Trophoblast cell (in vitro differentiated cells and primary cell): ENCODE measurements at regions not wholly inside any gene's neighbourhood (a gene's known extent, or its start where the extent isn't known, plus 50 kb on each side); places are given as distances from the start of the nearest gene placed in this dataset.

Experiments used
- DNase-seq, 2 donors: peaks; one replicate each; pipeline ENCODE4 v3.0.0-alpha.2; 2016
- H2AFZ ChIP-seq: 2 replicates; pipeline ENCODE4 v1.6.1; 2013; ENCODE audit warnings: low read length, moderate library complexity, mild to moderate bottlenecking; ENCODE audit not compliant: insufficient read depth, poor library complexity
- H2AK5ac ChIP-seq: 2 replicates; pipeline ENCODE4 v1.6.1; 2013; ENCODE audit warnings: mild to moderate bottlenecking, low read length
- H2BK120ac ChIP-seq: 2 replicates; pipeline ENCODE4 v1.6.1; 2013; ENCODE audit warnings: low read length, mild to moderate bottlenecking, moderate library complexity; ENCODE audit not compliant: insufficient read depth, poor library complexity
- H2BK12ac ChIP-seq: 2 replicates; pipeline ENCODE4 v1.6.1; 2013; ENCODE audit warnings: mild to moderate bottlenecking, low read length, moderate library complexity
- H2BK5ac ChIP-seq: 2 replicates; pipeline ENCODE4 v1.6.1; 2013; ENCODE audit warnings: low read length, low read depth, moderate library complexity, mild to moderate bottlenecking; ENCODE audit not compliant: poor library complexity
- H3K14ac ChIP-seq: 2 replicates; pipeline ENCODE4 v1.6.1; 2013; ENCODE audit warnings: mild to moderate bottlenecking, low read length
- H3K18ac ChIP-seq: 2 replicates; pipeline ENCODE4 v1.6.1; 2013; ENCODE audit warnings: mild to moderate bottlenecking, low read length
- H3K23ac ChIP-seq: 2 replicates; pipeline ENCODE4 v1.6.1; 2013; ENCODE audit warnings: low read length
- H3K27ac ChIP-seq: 2 replicates; pipeline ENCODE4 v1.5.1; 2013; ENCODE audit warnings: low read depth, mild to moderate bottlenecking, inconsistent platforms, low read length, moderate library complexity
- H3K27me3 ChIP-seq: 2 replicates; pipeline ENCODE4 v1.6.1; 2013; ENCODE audit warnings: inconsistent platforms, mild to moderate bottlenecking, low read length, moderate library complexity; ENCODE audit not compliant: insufficient read depth
- H3K36me3 ChIP-seq, 2 experiments: 1 replicate in 1 of 2; 2 replicates in 1 of 2; pipeline ENCODE4 v1.6.1; 2013; ENCODE audit warnings: low read length in 2 of 2, mild to moderate bottlenecking in 2 of 2, moderate library complexity in 1 of 2; ENCODE audit not compliant: insufficient read depth in 2 of 2, control insufficient read depth in 1 of 2
- H3K4ac ChIP-seq: 2 replicates; pipeline ENCODE4 v1.6.1; 2013; ENCODE audit warnings: low read depth, mild to moderate bottlenecking, low read length, moderate library complexity
- H3K4me1 ChIP-seq, 2 experiments: 1 replicate in 1 of 2; 2 replicates in 1 of 2; pipeline ENCODE4 v1.6.1; 2013; ENCODE audit warnings: low read length in 2 of 2, mild to moderate bottlenecking in 2 of 2, moderate library complexity in 1 of 2; ENCODE audit not compliant: insufficient read depth in 2 of 2, control insufficient read depth in 1 of 2
- H3K4me2 ChIP-seq: 2 replicates; pipeline ENCODE4 v1.6.1; 2013; ENCODE audit warnings: inconsistent platforms, mild to moderate bottlenecking, low read length, moderate library complexity
- H3K4me3 ChIP-seq: 2 replicates; pipeline ENCODE4 v1.5.1; 2013; ENCODE audit warnings: mild to moderate bottlenecking, low read depth, low read length, inconsistent platforms
- H3K79me1 ChIP-seq: one replicate; pipeline ENCODE4 v1.6.1; 2013; ENCODE audit warnings: low read length
- H3K79me2 ChIP-seq: 2 replicates; pipeline ENCODE4 v1.6.1; 2013; ENCODE audit warnings: low read length, mild to moderate bottlenecking; ENCODE audit not compliant: control insufficient read depth, insufficient read depth, poor library complexity
- H3K9ac ChIP-seq: 2 replicates; pipeline ENCODE4 v1.6.1; 2013; ENCODE audit warnings: mild to moderate bottlenecking, low read length
- H3K9me3 ChIP-seq: 2 replicates; pipeline ENCODE4 v1.6.1; 2013; ENCODE audit warnings: low read depth, mild to moderate bottlenecking, control low read depth, inconsistent platforms, low read length; ENCODE audit not compliant: insufficient read depth
- H4K12ac ChIP-seq: 2 replicates; pipeline ENCODE4 v1.6.1; 2013; ENCODE audit warnings: low read depth, mild to moderate bottlenecking, low read length, moderate library complexity
- H4K8ac ChIP-seq: 2 replicates; pipeline ENCODE4 v1.6.1; 2013; ENCODE audit warnings: low read depth, mild to moderate bottlenecking, low read length, moderate library complexity
- H4K91ac ChIP-seq: one replicate; pipeline ENCODE4 v1.6.1; 2013; ENCODE audit warnings: low read depth, mild to moderate bottlenecking, low read length, moderate library complexity
- WGBS: extraction: QIAGEN DNeasy Blood & Tissue Kit; methylation state at CpG from one replicate; pipeline ENCODE4 v1.1.7; 2013; ENCODE audit warnings: missing lambda C conversion rate; ENCODE audit not compliant: insufficient read length, insufficient coverage; ENCODE audit errors: extremely low coverage; 5-methylcytosine and 5-hydroxymethylcytosine counted together

DNA sequence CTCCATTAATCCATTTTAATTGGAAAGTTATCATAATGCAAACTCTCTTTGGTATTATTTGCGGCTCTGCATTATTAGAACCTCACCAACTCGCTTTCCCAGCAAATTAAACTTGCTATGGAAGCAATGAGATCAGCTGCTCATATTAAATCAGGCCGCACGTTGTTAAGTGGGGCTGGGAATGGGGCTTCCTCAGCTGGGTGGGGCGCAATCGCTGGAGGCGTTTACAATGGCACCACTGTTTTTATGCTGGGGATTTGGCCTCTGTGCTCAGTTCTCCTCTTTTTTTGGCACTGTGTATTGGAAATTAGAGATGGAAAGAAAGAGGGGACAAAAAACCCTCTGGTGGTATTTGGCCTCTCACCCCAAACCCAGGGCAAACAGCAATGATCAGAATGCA, 72.2 kb downstream of the RPLP1 start:
- no peak overlapping the region for H4K91ac ChIP-seq
- no peak overlapping the region for H3K27ac ChIP-seq
- no peaks in the 10 kb centered on the region for H3K27me3 ChIP-seq
- H3K36me3 ChIP-seq = no peaks in the 10 kb centered on the region
- no peak for DNase-seq
- H2BK12ac ChIP-seq = no peak overlapping the region
- no peak overlapping the region for H2AK5ac ChIP-seq
- no CpG with 5 or more reads among the region's 7 CpGs for WGBS
- no peak overlapping the region for H3K4ac ChIP-seq
- H3K9me3 ChIP-seq = peaks cover 4% of the 10 kb centered on the region
- no peak overlapping the region for H3K18ac ChIP-seq
- no peak overlapping the region for H3K4me3 ChIP-seq
- no peaks in the 10 kb centered on the region for H3K4me1 ChIP-seq
- no peak overlapping the region for H3K9ac ChIP-seq
- no peak overlapping the region for H2BK5ac ChIP-seq
- no peaks in the 10 kb centered on the region for H3K79me1 ChIP-seq
- no peak overlapping the region for H2BK120ac ChIP-seq
- no peak overlapping the region for H2AFZ ChIP-seq
- no peaks in the 10 kb centered on the region for H3K79me2 ChIP-seq
- H3K23ac ChIP-seq = no peak overlapping the region
- no peak overlapping the region for H4K8ac ChIP-seq
- H3K4me2 ChIP-seq = no peak overlapping the region
- no peak overlapping the region for H4K12ac ChIP-seq
- H3K14ac ChIP-seq = no peak overlapping the region

DNA sequence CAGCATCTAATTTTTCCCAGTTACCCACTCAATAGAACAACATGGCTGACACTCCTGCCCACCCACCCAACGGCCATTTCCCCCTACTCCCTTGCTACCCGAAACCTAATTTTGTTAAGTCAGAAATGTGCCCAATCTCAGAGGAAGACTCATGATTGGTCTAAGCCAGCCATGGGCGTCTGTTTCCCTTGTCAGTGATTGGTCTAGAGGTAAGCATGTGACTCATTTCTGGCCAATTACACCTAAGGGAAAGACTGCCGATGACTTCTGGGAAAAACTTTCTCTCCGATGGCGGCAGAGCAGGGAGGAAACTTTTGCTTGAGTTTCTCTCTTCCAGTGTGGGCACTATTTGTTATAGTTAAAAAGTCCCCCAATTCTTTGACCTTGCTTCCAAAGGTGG, 72.9 kb downstream of the RPLP1 start:
- peaks cover 6% of the 10 kb centered on the region for H3K9me3 ChIP-seq
- DNase-seq = no peak
- H3K4me2 ChIP-seq = no peak overlapping the region
- H3K4ac ChIP-seq = no peak overlapping the region
- no peaks in the 10 kb centered on the region for H3K79me2 ChIP-seq
- no peak overlapping the region for H3K27ac ChIP-seq
- no peak overlapping the region for H3K23ac ChIP-seq
- peaks cover 2 to 3% of the 10 kb centered on the region in 2 experiments for H3K4me1 ChIP-seq
- no peak overlapping the region for H2AFZ ChIP-seq
- H2BK120ac ChIP-seq = no peak overlapping the region
- H3K14ac ChIP-seq = no peak overlapping the region
- WGBS = no CpG with 5 or more reads among the region's 6 CpGs
- no peak overlapping the region for H2BK5ac ChIP-seq
- no peak overlapping the region for H3K4me3 ChIP-seq
- H4K8ac ChIP-seq = no peak overlapping the region
- H3K18ac ChIP-seq = no peak overlapping the region
- H2AK5ac ChIP-seq = no peak overlapping the region
- no peak overlapping the region for H4K91ac ChIP-seq
- H2BK12ac ChIP-seq = no peak overlapping the region
- no peaks in the 10 kb centered on the region for H3K36me3 ChIP-seq
- H4K12ac ChIP-seq = no peak overlapping the region
- no peaks in the 10 kb centered on the region for H3K27me3 ChIP-seq
- no peak overlapping the region for H3K9ac ChIP-seq
- no peaks in the 10 kb centered on the region for H3K79me1 ChIP-seq

DNA sequence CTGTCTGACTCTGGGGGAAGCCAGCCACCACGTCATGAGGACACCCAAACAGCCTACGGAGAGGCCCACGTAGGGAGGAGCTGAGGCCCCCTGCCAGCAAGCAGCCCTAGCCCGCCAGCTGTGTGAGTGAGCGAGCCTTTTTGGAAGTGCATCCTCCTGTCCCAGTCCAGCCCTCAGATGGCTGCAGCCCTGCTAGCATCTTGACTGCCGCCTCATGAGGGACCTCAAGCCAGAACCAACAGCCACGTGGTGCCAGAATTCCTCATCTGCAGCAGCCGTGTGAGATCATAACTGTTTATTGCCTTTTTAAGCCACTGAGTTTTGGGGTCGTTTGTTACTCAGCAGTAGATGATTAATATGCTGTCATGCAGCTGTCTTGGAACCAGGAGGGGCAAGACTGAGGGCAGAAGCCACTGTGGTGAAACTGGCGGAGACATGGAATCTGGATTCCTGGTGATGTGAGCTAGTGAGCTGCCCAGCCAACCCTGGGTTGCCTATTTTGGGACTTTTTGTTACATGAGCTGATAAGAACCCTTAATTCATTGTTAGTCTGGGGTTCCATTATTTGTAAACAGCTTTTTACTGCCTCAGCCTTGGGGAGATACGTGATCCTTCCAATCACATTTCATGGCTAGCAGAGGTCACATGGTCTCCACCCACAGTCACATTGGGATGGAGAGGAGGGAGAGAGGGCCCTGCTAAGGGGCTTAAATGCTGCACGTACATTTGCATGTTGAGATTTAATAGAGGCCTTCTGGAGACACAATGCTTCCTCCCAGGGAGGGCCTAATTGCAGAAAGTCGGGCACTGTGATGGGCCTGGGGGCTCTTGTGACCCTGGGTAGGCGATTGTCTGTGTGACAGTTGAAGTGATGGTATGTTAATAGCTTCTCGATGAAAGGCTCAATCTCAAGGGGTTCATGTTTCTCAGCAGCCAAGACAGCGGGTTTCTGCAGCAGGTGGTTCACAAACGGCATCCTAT, 73.8 kb downstream of the RPLP1 start:
- no peak overlapping the region for H4K91ac ChIP-seq
- no peaks in the 10 kb centered on the region for H3K27me3 ChIP-seq
- no peak overlapping the region for H3K4me2 ChIP-seq
- no peak overlapping the region for H4K8ac ChIP-seq
- H3K4me3 ChIP-seq = no peak overlapping the region
- peaks cover 8% of the 10 kb centered on the region for H3K9me3 ChIP-seq
- H2BK120ac ChIP-seq = no peak overlapping the region
- no peak overlapping the region for H3K14ac ChIP-seq
- no CpG with 5 or more reads among the region's 17 CpGs for WGBS
- H3K4me1 ChIP-seq = peaks cover 2 to 3% of the 10 kb centered on the region in 2 experiments
- H2AK5ac ChIP-seq = no peak overlapping the region
- no peak overlapping the region for H3K9ac ChIP-seq
- no peak overlapping the region for H4K12ac ChIP-seq
- H3K27ac ChIP-seq = no peak overlapping the region
- H3K79me2 ChIP-seq = no peaks in the 10 kb centered on the region
- no peaks in the 10 kb centered on the region for H3K79me1 ChIP-seq
- no peak overlapping the region for H2BK12ac ChIP-seq
- no peak overlapping the region for H2AFZ ChIP-seq
- no peak overlapping the region for H3K4ac ChIP-seq
- DNase-seq = no peak
- no peak overlapping the region for H3K18ac ChIP-seq
- H3K23ac ChIP-seq = no peak overlapping the region
- no peaks in the 10 kb centered on the region for H3K36me3 ChIP-seq
- H2BK5ac ChIP-seq = no peak overlapping the region

- no peaks in the 10 kb centered on the region for H3K27me3 ChIP-seq
- H3K4me3 ChIP-seq = no peak overlapping the region
- H3K4me1 ChIP-seq = peaks cover 2 to 3% of the 10 kb centered on the region in 2 experiments
- no peaks in the 10 kb centered on the region for H3K36me3 ChIP-seq
- no peak overlapping the region for H3K4me2 ChIP-seq
- no peak overlapping the region for H2BK120ac ChIP-seq
- no peaks in the 10 kb centered on the region for H3K79me1 ChIP-seq
- no peak overlapping the region for H3K14ac ChIP-seq
- no peak overlapping the region for H2BK5ac ChIP-seq
- H4K12ac ChIP-seq = no peak overlapping the region
- no CpG with 5 or more reads among the region's 5 CpGs for WGBS
- H3K18ac ChIP-seq = no peak overlapping the region
- H4K8ac ChIP-seq = no peak overlapping the region
- H4K91ac ChIP-seq = no peak overlapping the region
- H3K9me3 ChIP-seq = peaks cover 6% of the 10 kb centered on the region
- no peak overlapping the region for H3K23ac ChIP-seq
- no peaks in the 10 kb centered on the region for H3K79me2 ChIP-seq
- no peak for DNase-seq
- no peak overlapping the region for H2AK5ac ChIP-seq
- H2AFZ ChIP-seq = no peak overlapping the region
- no peak overlapping the region for H2BK12ac ChIP-seq
- H3K27ac ChIP-seq = no peak overlapping the region
- H3K9ac ChIP-seq = no peak overlapping the region
- no peak overlapping the region for H3K4ac ChIP-seq
Observed at GRCh38 chr15:69529141-69529540, 76.5 kb downstream of the RPLP1 start.
